ENCODE measurements at regions not wholly inside any gene's neighbourhood (a gene's known extent, or its start where the extent isn't known, plus 50 kb on each side); places are given as distances from the start of the nearest gene placed in this dataset.

- TF ChIP-seq POLR2A (IDR thresholded peaks at IDR 0.05; ENCODE audit: low read depth, low read length) (no peak), FOXK2 (IDR thresholded peaks at IDR 0.05) (no peak), RBBP5 (conservative IDR thresholded peaks at IDR 0.05) (no peak), KDM1A (IDR thresholded peaks at IDR 0.05; ENCODE audit: borderline replicate concordance) (no peak), ZNF274 (IDR thresholded peaks at IDR 0.05; ENCODE audit: insufficient read depth, insufficient read length) (no peak), RAD21 (IDR thresholded peaks at IDR 0.05; ENCODE audit: insufficient read depth, low read depth, low read length) (no peak), HCFC1 (IDR thresholded peaks at IDR 0.05; ENCODE audit: low read length) (no peak), CTCF (IDR thresholded peaks at IDR 0.05 in 2 of 3, conservative IDR thresholded peaks at IDR 0.05 in 1 of 3; ENCODE audit: control insufficient read depth in 2 of 3, extremely low read depth in 1 of 3, insufficient read depth in 1 of 3, low read depth in 3 of 3, low read length in 3 of 3) (no peak)
Measured at GRCh38 chr4:127141856-127142255, 490.9 kb upstream of the INTU start.
